HCT116 (cell line): ENCODE measurements at regions not wholly inside any gene's neighbourhood (a gene's known extent, or its start where the extent isn't known, plus 50 kb on each side); places are given as distances from the start of the nearest gene placed in this dataset.
"Not testable (repeated sequence)": the region's sequence is repeated elsewhere in the genome, so short reads cannot be mapped to it uniquely, and the experiment has no call there.

Source experiments
- ATAC-seq: fragments of 200-7000 bp; cut with Tn5 transposase; 2 replicates; pipeline ENCODE4 v1.9.1; 2020; ENCODE audit warnings: mild to moderate bottlenecking, moderate library complexity
- BruUV-seq: library from RNA; stranded (reverse); fragments of 400-500 nt; replicated peaks from 2 replicates; lab custom pipeline; 2021; lab: Mats Ljungman, UMichigan
- CTCF ChIA-PET: fragments of 300-600 bp; sonication (Branson Sonifier 250); formaldehyde crosslinking; loops from one replicate; lab custom pipeline; 2021; ENCODE audit warnings: antibody characterized with exemption; lab: Charles Lee
- POLR2A ChIA-PET: fragments of 300-600, 350-600 bp; sonication (Branson Sonifier 250); formaldehyde crosslinking; loops from one replicate; lab custom pipeline; 2021; ENCODE audit warnings: antibody characterized with exemption; lab: Charles Lee
- RAD21 ChIA-PET, 2 experiments: fragments of 300-600 bp; sonication (Branson Sonifier 250); formaldehyde crosslinking; loops; one replicate each; lab custom pipeline; 2023; ENCODE audit warnings: low total read pairs in 2 of 2; ENCODE audit not compliant: uncharacterized antibody in 2 of 2, unreplicated experiment in 2 of 2, low non-redundant PET in 1 of 2; lab: Charles Lee
- DNase-seq: peaks from one replicate; pipeline ENCODE4 v3.0.0-alpha.2; 2010; ENCODE audit warnings: low read depth, low spot score
- H2AFZ ChIP-seq: fragments of 200-600 bp; shearing (Covaris generic), sonication (generic); 2 replicates; pipeline ENCODE4 v1.6.1; 2017; ENCODE audit warnings: low read depth, mixed run types, mixed read lengths, antibody characterized with exemption, low read length; ENCODE audit not compliant: poor library complexity, severe bottlenecking
- H3K27ac ChIP-seq: 2 replicates; pipeline ENCODE4 v1.5.1; 2012; ENCODE audit warnings: low read depth, low read length
- H3K27me3 ChIP-seq: fragments of 200-600 bp; sonication (generic); 2 replicates; pipeline ENCODE4 v1.6.1; 2016; ENCODE audit warnings: mixed run types, low read length, mixed read lengths; ENCODE audit not compliant: insufficient read depth
- H3K36me3 ChIP-seq, 2 experiments: fragments of 200-500 bp in 1 of 2; fragments of 200-600 bp in 1 of 2; sonication (Bioruptor generic) in 1 of 2; sonication (generic) in 1 of 2; 2 replicates each; pipeline versions ENCODE4 v1.5.1 to v1.6.1; 2014 to 2016; ENCODE audit warnings: low read length in 2 of 2, inconsistent platforms in 1 of 2, mixed read lengths in 1 of 2, mixed run types in 1 of 2; ENCODE audit not compliant: insufficient read depth in 2 of 2, control insufficient read depth in 1 of 2
- H3K4me1 ChIP-seq, 2 experiments: fragments of 200-600 bp in 1 of 2; sonication (generic) in 1 of 2; 2 replicates each; pipeline versions ENCODE4 v1.5.1 to v1.6.1; 2012 to 2017; ENCODE audit warnings: low read length in 2 of 2, inconsistent platforms in 1 of 2, mild to moderate bottlenecking in 1 of 2, mixed read lengths in 1 of 2, mixed run types in 1 of 2, moderate library complexity in 1 of 2; ENCODE audit not compliant: insufficient read depth in 2 of 2, control insufficient read depth in 1 of 2
- H3K4me2 ChIP-seq: fragments of 200-600 bp; sonication (generic); 2 replicates; pipeline ENCODE4 v1.6.1; 2017; ENCODE audit warnings: mixed run types, low read length, mixed read lengths
- H3K4me3 ChIP-seq, 2 experiments: fragments of 200-600 bp in 1 of 2; sonication (generic) in 1 of 2; replicated peaks in 1 of 2; 2 replicates each; pipeline ENCODE4 v1.5.1; 2011 to 2016; ENCODE audit warnings: low read length in 2 of 2, control low read depth in 1 of 2, low read depth in 1 of 2, mild to moderate bottlenecking in 1 of 2, mixed read lengths in 1 of 2, mixed run types in 1 of 2
- H3K79me2 ChIP-seq: fragments of 200-600 bp; sonication (generic); 2 replicates; pipeline ENCODE4 v1.6.1; 2017; ENCODE audit warnings: mild to moderate bottlenecking, mixed run types, low read length, moderate library complexity, mixed read lengths; ENCODE audit not compliant: insufficient read depth
- H3K9ac ChIP-seq: fragments of 200-600 bp; sonication (generic); 2 replicates; pipeline ENCODE4 v1.6.1; 2016; ENCODE audit warnings: low read length, mixed read lengths
- H3K9me2 ChIP-seq: fragments of 200-600 bp; sonication (generic), shearing (Covaris generic); 2 replicates; pipeline ENCODE4 v1.6.1; 2017; ENCODE audit warnings: mixed run types, mild to moderate bottlenecking, moderate library complexity; ENCODE audit not compliant: insufficient read depth
- H3K9me3 ChIP-seq, 2 experiments: fragments of 200-500 bp in 1 of 2; fragments of 200-600 bp in 1 of 2; sonication (Bioruptor generic) in 1 of 2; sonication (generic) in 1 of 2; 2 replicates each; pipeline ENCODE4 v1.6.1; 2014 to 2017; ENCODE audit warnings: low read length in 2 of 2, mixed read lengths in 2 of 2, inconsistent platforms in 1 of 2, low read depth in 1 of 2, mild to moderate bottlenecking in 1 of 2, mixed run types in 1 of 2, moderate library complexity in 1 of 2; ENCODE audit not compliant: control insufficient read depth in 1 of 2, insufficient read depth in 1 of 2
- H4K20me1 ChIP-seq: fragments of 200-600 bp; sonication (generic), shearing (Covaris generic); 2 replicates; pipeline ENCODE4 v1.6.1; 2017; ENCODE audit warnings: mixed run types, mild to moderate bottlenecking, moderate library complexity; ENCODE audit not compliant: insufficient read depth
- CTCF ChIP-seq, 3 experiments: fragments of 200-600 bp in 1 of 3; sonication (generic) in 1 of 3; IDR thresholded peaks in 2 of 3; conservative IDR thresholded peaks in 1 of 3; 2 replicates each; pipeline ENCODE4 v1.5.1; 2012 to 2017; ENCODE audit warnings: low read depth in 2 of 3, low read length in 2 of 3, antibody characterized with exemption in 1 of 3, borderline replicate concordance in 1 of 3, control low read depth in 1 of 3, mild to moderate bottlenecking in 1 of 3, mixed read lengths in 1 of 3, mixed run types in 1 of 3, moderate library complexity in 1 of 3; ENCODE audit not compliant: insufficient read depth in 1 of 3
- EGR1 ChIP-seq: IDR thresholded peaks from 2 replicates; pipeline ENCODE4 v1.6.1; 2012; ENCODE audit warnings: low read depth
- ELF1 ChIP-seq: IDR thresholded peaks from 2 replicates; pipeline ENCODE4 v1.6.1; 2012; ENCODE audit warnings: low read depth, borderline replicate concordance
- FOSL1 ChIP-seq: IDR thresholded peaks from 2 replicates; pipeline ENCODE4 v1.6.1; 2012; ENCODE audit warnings: low read depth
- RAD21 ChIP-seq: IDR thresholded peaks from 2 replicates; pipeline ENCODE4 v1.6.1; 2012; ENCODE audit warnings: low read depth, mild to moderate bottlenecking
- SIN3A ChIP-seq: IDR thresholded peaks from 2 replicates; pipeline ENCODE4 v1.6.1; 2012; ENCODE audit warnings: low read depth
- YY1 ChIP-seq: IDR thresholded peaks from 2 replicates; pipeline ENCODE4 v1.6.1; 2011; ENCODE audit warnings: low read length, low read depth, moderate library complexity, mild to moderate bottlenecking; ENCODE audit not compliant: insufficient replicate concordance; ENCODE audit errors: extremely low read depth
- intact Hi-C: fragments of 100-400 bp; cut with micrococcal nuclease; formaldehyde crosslinking; loops from 2 replicates; pipeline ENCODE4 v1.10.0; 2022
- TF ChIP-seq, protein P1 (sequence below): IDR thresholded peaks from 2 replicates; pipeline ENCODE4 v1.6.1; 2011; ENCODE audit warnings: mild to moderate bottlenecking, low read length, moderate library complexity; ENCODE audit not compliant: insufficient replicate concordance; ENCODE audit errors: extremely low read depth
- TF ChIP-seq, protein P2 (sequence below): IDR thresholded peaks from 2 replicates; pipeline ENCODE4 v1.6.1; 2012; ENCODE audit warnings: low read depth

DNA sequence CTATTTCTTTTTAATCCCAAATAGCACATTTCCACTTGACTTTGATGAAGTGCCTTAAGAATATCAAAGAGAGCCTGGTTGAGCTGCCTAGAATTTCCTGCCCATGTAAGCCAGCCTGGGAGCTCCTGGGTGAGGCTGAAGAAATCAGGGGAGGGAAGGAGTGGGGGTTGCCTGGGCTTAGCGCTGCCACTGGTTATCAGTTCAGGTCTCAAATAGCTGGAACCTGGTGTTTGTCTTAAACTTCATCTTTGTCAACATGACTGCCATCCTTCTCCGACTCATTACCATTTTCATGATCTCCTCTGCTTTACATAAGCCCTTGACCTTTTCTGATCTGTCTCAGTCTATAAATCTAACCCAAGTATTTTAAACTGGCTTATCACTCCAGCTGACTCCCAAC, 151.5 kb downstream of the TTC8 start:
- Histone ChIP-seq H2AFZ (no peak overlapping the region), H3K4me1 (no peaks in the 10 kb centered on the region), H3K36me3 (no peaks in the 10 kb centered on the region), H3K4me2 (no peak overlapping the region), H4K20me1 (no peaks in the 10 kb centered on the region), H3K79me2 (no peaks in the 10 kb centered on the region), H3K4me3 (no peak overlapping the region), H3K9ac (no peak overlapping the region), H3K9me3 (no peaks in the 10 kb centered on the region), H3K27me3 (no peaks in the 10 kb centered on the region), H3K27ac (no peak overlapping the region), H3K9me2 (no peaks in the 10 kb centered on the region)
- ATAC-seq (no peak), DNase-seq (no peak)
- ChIA-PET RAD21 (no interaction called here), POLR2A (no interaction called here), CTCF (no interaction called here)
- intact Hi-C loops, result no loop called here
- no TSS peak for BruUV-seq
- TF ChIP-seq ELF1 (no peak), YY1 (no peak), EGR1 (no peak), RAD21 (no peak), CTCF (IDR thresholded peaks at IDR 0.05 in 2 of 3, conservative IDR thresholded peaks at IDR 0.05 in 1 of 3; ENCODE audit: borderline replicate concordance in 1 of 3, insufficient read depth in 1 of 3, low read depth in 2 of 3, low read length in 2 of 3) (no peak), SIN3A (no peak), FOSL1 (no peak)
- TF ChIP-seq, protein P1, sequence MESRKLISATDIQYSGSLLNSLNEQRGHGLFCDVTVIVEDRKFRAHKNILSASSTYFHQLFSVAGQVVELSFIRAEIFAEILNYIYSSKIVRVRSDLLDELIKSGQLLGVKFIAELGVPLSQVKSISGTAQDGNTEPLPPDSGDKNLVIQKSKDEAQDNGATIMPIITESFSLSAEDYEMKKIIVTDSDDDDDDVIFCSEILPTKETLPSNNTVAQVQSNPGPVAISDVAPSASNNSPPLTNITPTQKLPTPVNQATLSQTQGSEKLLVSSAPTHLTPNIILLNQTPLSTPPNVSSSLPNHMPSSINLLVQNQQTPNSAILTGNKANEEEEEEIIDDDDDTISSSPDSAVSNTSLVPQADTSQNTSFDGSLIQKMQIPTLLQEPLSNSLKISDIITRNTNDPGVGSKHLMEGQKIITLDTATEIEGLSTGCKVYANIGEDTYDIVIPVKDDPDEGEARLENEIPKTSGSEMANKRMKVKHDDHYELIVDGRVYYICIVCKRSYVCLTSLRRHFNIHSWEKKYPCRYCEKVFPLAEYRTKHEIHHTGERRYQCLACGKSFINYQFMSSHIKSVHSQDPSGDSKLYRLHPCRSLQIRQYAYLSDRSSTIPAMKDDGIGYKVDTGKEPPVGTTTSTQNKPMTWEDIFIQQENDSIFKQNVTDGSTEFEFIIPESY, result no peak
- TF ChIP-seq, protein P2, sequence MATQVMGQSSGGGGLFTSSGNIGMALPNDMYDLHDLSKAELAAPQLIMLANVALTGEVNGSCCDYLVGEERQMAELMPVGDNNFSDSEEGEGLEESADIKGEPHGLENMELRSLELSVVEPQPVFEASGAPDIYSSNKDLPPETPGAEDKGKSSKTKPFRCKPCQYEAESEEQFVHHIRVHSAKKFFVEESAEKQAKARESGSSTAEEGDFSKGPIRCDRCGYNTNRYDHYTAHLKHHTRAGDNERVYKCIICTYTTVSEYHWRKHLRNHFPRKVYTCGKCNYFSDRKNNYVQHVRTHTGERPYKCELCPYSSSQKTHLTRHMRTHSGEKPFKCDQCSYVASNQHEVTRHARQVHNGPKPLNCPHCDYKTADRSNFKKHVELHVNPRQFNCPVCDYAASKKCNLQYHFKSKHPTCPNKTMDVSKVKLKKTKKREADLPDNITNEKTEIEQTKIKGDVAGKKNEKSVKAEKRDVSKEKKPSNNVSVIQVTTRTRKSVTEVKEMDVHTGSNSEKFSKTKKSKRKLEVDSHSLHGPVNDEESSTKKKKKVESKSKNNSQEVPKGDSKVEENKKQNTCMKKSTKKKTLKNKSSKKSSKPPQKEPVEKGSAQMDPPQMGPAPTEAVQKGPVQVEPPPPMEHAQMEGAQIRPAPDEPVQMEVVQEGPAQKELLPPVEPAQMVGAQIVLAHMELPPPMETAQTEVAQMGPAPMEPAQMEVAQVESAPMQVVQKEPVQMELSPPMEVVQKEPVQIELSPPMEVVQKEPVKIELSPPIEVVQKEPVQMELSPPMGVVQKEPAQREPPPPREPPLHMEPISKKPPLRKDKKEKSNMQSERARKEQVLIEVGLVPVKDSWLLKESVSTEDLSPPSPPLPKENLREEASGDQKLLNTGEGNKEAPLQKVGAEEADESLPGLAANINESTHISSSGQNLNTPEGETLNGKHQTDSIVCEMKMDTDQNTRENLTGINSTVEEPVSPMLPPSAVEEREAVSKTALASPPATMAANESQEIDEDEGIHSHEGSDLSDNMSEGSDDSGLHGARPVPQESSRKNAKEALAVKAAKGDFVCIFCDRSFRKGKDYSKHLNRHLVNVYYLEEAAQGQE, result no peak

GRCh38 chr14:88980907-88981306, 156.5 kb downstream of the TTC8 start:
- H3K27me3 ChIP-seq, DNase-seq, CTCF ChIA-PET, H3K9me3 ChIP-seq, H3K4me2 ChIP-seq, H3K79me2 ChIP-seq, POLR2A ChIA-PET, RAD21 ChIA-PET, intact Hi-C loops, BruUV-seq, H3K9ac ChIP-seq, H3K9me2 ChIP-seq, H3K4me3 ChIP-seq, H2AFZ ChIP-seq, ATAC-seq, H3K36me3 ChIP-seq, H3K27ac ChIP-seq, H4K20me1 ChIP-seq: not testable (repeated sequence)
- peaks cover 13 to 19% of the 10 kb centered on the region in 2 experiments for H3K4me1 ChIP-seq
